ENCODE measurements at regions not wholly inside any gene's neighbourhood (a gene's known extent, or its start where the extent isn't known, plus 50 kb on each side); places are given as distances from the start of the nearest gene placed in this dataset.
"Not testable (repeated sequence)": the region's sequence is repeated elsewhere in the genome, so short reads cannot be mapped to it uniquely, and the experiment has no call there.

GRCh38 chr3:1456781-1457311 is 364.0 kb downstream of the CNTN6 start:
- in situ Hi-C loops (cut with HindIII; ENCODE audit: low sequenced_read_pairs): no loop called here

DNA sequence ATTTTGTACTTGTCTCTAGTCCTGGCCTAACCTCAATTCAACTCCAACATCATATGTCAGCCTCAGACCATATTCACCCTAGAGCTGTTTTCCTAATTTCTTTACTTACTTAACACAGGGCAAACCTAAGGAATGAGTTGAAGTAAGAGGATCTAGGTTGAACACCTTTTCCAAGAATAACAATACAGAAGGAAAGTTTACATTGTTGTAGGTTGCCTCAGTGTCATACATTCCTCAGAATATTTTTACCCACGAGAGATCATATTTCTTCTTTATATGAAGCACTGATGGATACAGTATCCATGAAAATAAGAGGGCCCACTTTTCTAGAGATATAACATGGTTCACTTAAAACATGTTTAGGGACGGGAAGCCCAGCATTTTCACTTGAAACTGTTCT is 369.5 kb downstream of the CNTN6 start:
- in situ Hi-C loops (cut with HindIII; ENCODE audit: low sequenced_read_pairs): no loop called here

- in situ Hi-C loops (cut with HindIII; ENCODE audit: low sequenced_read_pairs): no loop called here
Observed at GRCh38 chr3:1462856-1463450, 370.1 kb downstream of the CNTN6 start.

DNA sequence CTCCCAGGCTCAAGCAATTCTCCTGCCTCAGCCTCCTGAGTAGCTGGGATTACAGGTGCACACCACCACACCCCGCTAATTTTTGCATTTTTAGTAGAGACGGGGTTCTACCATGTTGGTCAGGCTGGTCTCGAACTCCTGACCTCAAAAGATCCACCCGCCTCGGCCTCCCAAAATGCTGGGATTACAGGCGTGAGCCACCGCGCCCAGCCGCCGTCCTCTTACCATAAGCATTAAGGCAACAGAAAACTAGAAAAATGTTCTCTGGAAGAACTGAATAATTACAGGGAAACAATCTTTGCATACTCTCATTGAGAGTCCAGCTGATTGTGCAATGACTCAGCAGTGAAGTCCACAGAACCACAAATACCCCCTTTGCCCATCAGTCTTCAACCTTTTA is 372.3 kb downstream of the CNTN6 start:
- in situ Hi-C loops (cut with HindIII; ENCODE audit: low sequenced_read_pairs): not testable (repeated sequence)

DNA sequence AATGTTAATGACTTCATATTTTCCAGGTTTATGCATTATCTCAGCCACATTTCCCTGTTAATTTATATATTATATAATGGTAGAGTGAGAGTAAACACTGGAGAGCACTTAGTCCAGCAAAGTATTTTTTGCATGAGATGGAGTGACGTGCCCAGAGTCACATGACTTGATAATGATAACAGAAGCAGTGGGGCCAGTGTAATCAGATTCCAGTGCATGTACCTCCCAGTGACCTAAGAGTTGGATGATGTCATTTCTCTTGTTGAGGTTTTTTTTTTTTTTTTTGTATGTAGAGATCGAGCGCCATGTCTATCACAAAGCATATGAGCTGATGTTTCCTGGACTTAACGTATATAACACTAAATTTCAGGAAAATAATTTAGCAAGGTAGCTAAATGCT is 375.3 kb downstream of the CNTN6 start:
- in situ Hi-C loops (cut with HindIII; ENCODE audit: low sequenced_read_pairs): no loop called here

- in situ Hi-C loops (cut with HindIII; ENCODE audit: low sequenced_read_pairs): no loop called here
Observed at GRCh38 chr3:1469248-1469647, 376.4 kb downstream of the CNTN6 start.

GRCh38 chr3:1469687-1470086 is 376.9 kb downstream of the CNTN6 start:
- in situ Hi-C loops (cut with HindIII; ENCODE audit: low sequenced_read_pairs): no loop called here

GRCh38 chr3:1477669-1478068 is 384.8 kb downstream of the CNTN6 start:
- in situ Hi-C loops (cut with HindIII; ENCODE audit: low sequenced_read_pairs): no loop called here

GRCh38 chr3:1495466-1495865 is 402.6 kb downstream of the CNTN6 start:
- in situ Hi-C loops (cut with HindIII; ENCODE audit: low sequenced_read_pairs): no loop called here

- in situ Hi-C loops (cut with HindIII; ENCODE audit: low sequenced_read_pairs): no loop called here
Observed at GRCh38 chr3:1499694-1500093, 406.9 kb downstream of the CNTN6 start.

DNA sequence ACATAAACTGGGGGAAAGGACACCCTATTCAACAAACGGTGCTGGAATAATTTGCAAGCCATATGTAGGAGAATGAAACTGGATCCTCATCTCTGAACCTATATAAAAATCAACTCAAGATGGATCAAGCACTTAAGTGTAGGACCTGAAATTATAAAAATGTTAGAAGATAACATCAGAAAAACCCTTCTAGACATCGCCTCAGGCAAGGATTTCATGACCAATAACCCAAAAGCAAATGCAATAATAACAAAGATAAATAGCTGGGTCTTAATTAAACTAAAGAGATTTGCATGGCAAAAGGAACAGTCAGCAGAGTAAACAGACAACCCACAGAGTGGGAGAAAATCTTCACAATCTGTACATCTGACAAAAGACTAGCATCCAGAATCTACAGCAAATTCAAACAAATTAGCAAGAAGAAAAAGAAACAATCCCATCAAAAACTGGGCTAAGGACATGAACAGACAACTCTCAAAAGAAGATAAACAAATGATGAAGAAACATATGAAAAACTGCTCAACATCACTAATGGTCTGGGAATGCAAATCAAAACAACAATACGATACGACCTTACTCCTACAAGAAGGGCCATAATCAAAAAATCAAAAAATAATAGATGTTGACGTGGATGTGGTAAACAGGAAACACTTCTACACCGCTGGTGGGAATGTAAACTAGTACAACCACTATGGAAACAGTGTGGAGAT is 408.7 kb downstream of the CNTN6 start:
- in situ Hi-C loops (cut with HindIII; ENCODE audit: low sequenced_read_pairs): no loop called here

DNA sequence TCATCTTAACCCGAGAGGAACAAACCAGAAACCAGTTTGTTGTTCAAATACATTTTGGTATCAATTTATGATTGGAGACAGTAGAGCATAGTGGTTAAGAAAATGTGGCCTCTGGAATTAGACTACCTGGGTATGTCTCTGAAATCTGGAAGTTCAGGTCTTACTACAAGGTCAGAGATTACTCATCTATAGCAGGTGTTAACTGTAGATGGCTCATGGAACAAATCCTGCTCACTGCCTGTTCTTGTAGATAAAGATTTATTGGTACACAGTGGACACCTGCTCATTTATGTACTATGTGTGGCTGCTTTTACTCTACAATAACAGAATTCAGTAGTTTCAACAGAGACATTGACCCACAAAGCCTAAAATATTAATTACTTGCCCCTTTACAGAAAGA is 413.3 kb downstream of the CNTN6 start:
- in situ Hi-C loops (cut with HindIII; ENCODE audit: low sequenced_read_pairs): no loop called here

- in situ Hi-C loops (cut with HindIII; ENCODE audit: low sequenced_read_pairs): no loop called here
Observed at GRCh38 chr3:1513662-1514061, 420.8 kb downstream of the CNTN6 start.

- in situ Hi-C loops (cut with HindIII; ENCODE audit: low sequenced_read_pairs): no loop called here
Observed at GRCh38 chr3:1515882-1516281, 423.1 kb downstream of the CNTN6 start.

DNA sequence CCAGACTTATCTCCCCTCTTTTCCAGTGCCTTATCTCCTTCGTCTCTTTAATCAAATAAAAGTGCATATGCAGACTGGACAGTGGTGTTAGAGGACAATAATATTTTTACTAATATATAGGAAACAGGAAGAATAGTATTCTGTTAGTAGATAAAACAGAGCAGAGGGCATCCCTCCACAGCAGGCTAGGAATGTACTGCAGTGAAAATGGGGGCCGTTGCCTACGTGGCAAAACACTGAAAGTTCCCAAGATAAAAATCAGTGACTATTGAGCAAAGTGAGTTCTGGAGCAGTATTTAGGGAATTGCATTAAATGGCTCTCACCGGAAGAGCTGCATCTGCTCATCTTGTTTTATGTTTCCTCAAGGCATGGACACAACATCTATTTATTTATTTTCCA is 435.0 kb downstream of the CNTN6 start:
- in situ Hi-C loops (cut with HindIII; ENCODE audit: low sequenced_read_pairs): no loop called here

GRCh38 chr3:1528621-1529020 is 435.8 kb downstream of the CNTN6 start:
- in situ Hi-C loops (cut with HindIII; ENCODE audit: low sequenced_read_pairs): no loop called here

DNA sequence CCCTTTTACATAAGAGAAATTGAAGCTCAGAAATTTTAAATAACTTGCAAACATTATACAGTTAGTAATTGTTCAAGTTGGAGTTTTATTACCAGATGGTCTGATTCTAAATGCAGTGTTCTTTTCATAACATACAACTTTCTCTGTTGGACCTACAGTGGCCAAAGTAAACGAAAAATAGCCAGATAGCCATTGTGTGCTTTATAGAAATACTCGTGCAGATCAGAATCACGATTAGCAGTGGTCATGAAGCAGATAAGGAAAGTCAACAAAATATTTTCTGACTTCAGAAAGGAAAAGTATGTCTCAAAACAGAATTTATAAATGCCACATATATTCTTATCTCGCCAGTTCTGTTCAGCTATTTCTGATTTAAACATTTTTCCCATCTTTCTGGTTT is 436.9 kb downstream of the CNTN6 start:
- in situ Hi-C loops (cut with HindIII; ENCODE audit: low sequenced_read_pairs): no loop called here

- in situ Hi-C loops (cut with HindIII; ENCODE audit: low sequenced_read_pairs): no loop called here
Observed at GRCh38 chr3:1531981-1532380, 439.2 kb downstream of the CNTN6 start.

- in situ Hi-C loops (cut with HindIII; ENCODE audit: low sequenced_read_pairs): no loop called here
Observed at GRCh38 chr3:1532935-1533606, 440.2 kb downstream of the CNTN6 start.

- in situ Hi-C loops (cut with HindIII; ENCODE audit: low sequenced_read_pairs): no loop called here
Observed at GRCh38 chr3:1533763-1534162, 440.9 kb downstream of the CNTN6 start.

DNA sequence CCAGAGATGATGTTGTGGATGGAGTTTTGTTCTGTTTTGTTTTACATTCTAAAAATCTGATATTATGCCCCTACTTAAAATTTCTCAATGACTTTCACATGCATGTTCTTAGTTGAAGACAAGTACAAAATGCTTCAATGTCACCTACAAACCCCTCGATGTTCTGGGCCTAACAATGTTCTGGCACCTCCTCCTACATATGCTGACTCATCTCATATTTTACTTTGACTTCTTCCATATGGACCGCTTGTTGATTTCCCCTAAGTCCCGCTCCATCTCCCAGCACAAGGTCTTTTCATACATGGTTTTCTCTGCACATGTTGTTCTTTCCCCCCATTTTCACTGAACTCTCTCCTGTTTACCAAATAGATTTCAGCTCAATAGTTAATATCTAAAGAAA is 441.4 kb downstream of the CNTN6 start:
- in situ Hi-C loops (cut with HindIII; ENCODE audit: low sequenced_read_pairs): no loop called here

DNA sequence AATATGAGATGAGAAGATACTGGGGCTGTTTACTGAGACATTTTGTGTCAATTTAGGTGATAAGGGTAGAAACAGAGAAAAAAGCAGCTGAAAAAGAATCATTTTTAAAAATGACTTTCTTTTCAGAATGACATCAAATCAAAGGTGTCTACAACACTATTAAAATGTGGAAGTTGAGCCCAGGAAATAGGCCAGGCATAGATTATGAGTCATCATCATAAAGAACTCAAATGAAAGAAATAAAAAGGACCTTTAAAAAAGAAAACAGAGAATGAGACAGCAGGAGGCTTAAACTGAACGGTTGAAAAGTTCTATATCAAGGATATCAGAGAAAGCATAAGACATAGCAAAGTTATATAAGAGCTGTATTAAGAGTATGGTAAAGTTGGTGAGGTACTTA is 442.5 kb downstream of the CNTN6 start:
- in situ Hi-C loops (cut with HindIII; ENCODE audit: low sequenced_read_pairs): no loop called here

All from endothelial cell of hepatic sinusoid (primary cell).